IMR-90 (cell line): ENCODE measurements at regions not wholly inside any gene's neighbourhood (a gene's known extent, or its start where the extent isn't known, plus 50 kb on each side); places are given as distances from the start of the nearest gene placed in this dataset.

Experiments used
- ATAC-seq: fragments of 200-7000 bp; cut with Tn5 transposase; 2 replicates; pipeline ENCODE4 v1.9.1; 2020; ENCODE audit warnings: low read depth, mild to moderate bottlenecking, moderate library complexity
- BruUV-seq: library from RNA; stranded (reverse); fragments of 400-500 nt; replicated peaks from 2 replicates; lab custom pipeline; 2021; lab: Mats Ljungman, UMichigan
- CTCF ChIA-PET: fragments of 300-600 bp; formaldehyde crosslinking; extraction: SDS; loops from one replicate; lab custom pipeline; 2021; ENCODE audit warnings: antibody characterized with exemption; lab: Yijun Ruan, JAX
- POLR2A ChIA-PET: fragments of 300-600 bp; sonication (Branson Sonifier 250); formaldehyde crosslinking; loops from one replicate; lab custom pipeline; 2022; ENCODE audit warnings: antibody characterized with exemption; ENCODE audit not compliant: unreplicated experiment; lab: Charles Lee
- DNase-seq: peaks from one replicate; pipeline ENCODE4 v3.0.0; 2013
- H2AFZ ChIP-seq: replicated peaks from 2 replicates; pipeline ENCODE3; 2013; ENCODE audit warnings: low read length, mild to moderate bottlenecking; ENCODE audit not compliant: poor library complexity
- H2AK5ac ChIP-seq: 2 replicates; pipeline ENCODE4 v1.6.1; 2013; ENCODE audit warnings: low read depth, low read length, inconsistent platforms
- H2AK9ac ChIP-seq: replicated peaks from 2 replicates; pipeline ENCODE3; 2013; ENCODE audit warnings: mild to moderate bottlenecking, low read depth, low read length, moderate library complexity; ENCODE audit not compliant: poor library complexity
- H2BK120ac ChIP-seq: 2 replicates; pipeline ENCODE4 v1.6.1; 2013; ENCODE audit warnings: low read depth, low read length, inconsistent platforms
- H2BK15ac ChIP-seq: 3 replicates; pipeline ENCODE4 v1.6.1; 2013; ENCODE audit warnings: low read depth, low read length, inconsistent platforms
- H2BK20ac ChIP-seq: 2 replicates; pipeline ENCODE4 v1.6.1; 2013; ENCODE audit warnings: low read depth, mild to moderate bottlenecking, inconsistent platforms, low read length, moderate library complexity
- H2BK5ac ChIP-seq: 2 replicates; pipeline ENCODE4 v1.6.1; 2013; ENCODE audit warnings: mild to moderate bottlenecking, low read depth, low read length, inconsistent platforms; ENCODE audit not compliant: poor library complexity, severe bottlenecking
- H3K14ac ChIP-seq: replicated peaks from 2 replicates; pipeline ENCODE4 v1.6.1; 2013; ENCODE audit warnings: low read depth, low read length, inconsistent platforms
- H3K18ac ChIP-seq: 2 replicates; pipeline ENCODE4 v1.6.1; 2013; ENCODE audit warnings: low read depth, low read length, control low read depth
- H3K23ac ChIP-seq: 2 replicates; pipeline ENCODE4 v1.6.1; 2013; ENCODE audit warnings: low read depth, low read length, inconsistent platforms
- H3K27ac ChIP-seq: 2 replicates; pipeline ENCODE4 v1.5.1; 2013; ENCODE audit warnings: mild to moderate bottlenecking, control low read depth, low read length; ENCODE audit not compliant: insufficient read depth
- H3K27me3 ChIP-seq: 2 replicates; pipeline ENCODE4 v1.6.1; 2013; ENCODE audit warnings: low read length; ENCODE audit not compliant: control insufficient read depth, insufficient read depth
- H3K36me3 ChIP-seq: 2 replicates; pipeline ENCODE4 v1.6.1; 2013; ENCODE audit warnings: low read length, mixed read lengths; ENCODE audit not compliant: control insufficient read depth, insufficient read depth
- H3K4ac ChIP-seq: 2 replicates; pipeline ENCODE4 v1.6.1; 2013; ENCODE audit warnings: low read depth, low read length, inconsistent platforms
- H3K4me1 ChIP-seq: 2 replicates; pipeline ENCODE4 v1.6.1; 2013; ENCODE audit warnings: low read length, mixed read lengths; ENCODE audit not compliant: control insufficient read depth, insufficient read depth
- H3K4me2 ChIP-seq: 2 replicates; pipeline ENCODE4 v1.6.1; 2013; ENCODE audit warnings: low read depth, mild to moderate bottlenecking, control low read depth, low read length, moderate library complexity
- H3K4me3 ChIP-seq: 2 replicates; pipeline ENCODE4 v1.5.1; 2013; ENCODE audit warnings: low read depth, mild to moderate bottlenecking, control low read depth, low read length, moderate library complexity; ENCODE audit not compliant: insufficient read depth
- H3K56ac ChIP-seq: 2 replicates; pipeline ENCODE4 v1.6.1; 2013; ENCODE audit warnings: low read length, inconsistent platforms; ENCODE audit not compliant: insufficient read depth; ENCODE audit errors: extremely low read depth
- H3K79me1 ChIP-seq, 2 experiments: 2 replicates each; pipeline ENCODE4 v1.6.1; 2013; ENCODE audit warnings: low read length in 2 of 2, inconsistent platforms in 1 of 2, low read depth in 1 of 2
- H3K9ac ChIP-seq: 2 replicates; pipeline ENCODE4 v1.6.1; 2013; ENCODE audit warnings: low read depth, low read length, control low read depth
- H3K9me1 ChIP-seq: 2 replicates; pipeline ENCODE4 v1.6.1; 2013; ENCODE audit warnings: low read length, inconsistent platforms; ENCODE audit not compliant: insufficient read depth
- H3K9me3 ChIP-seq: 2 replicates; pipeline ENCODE4 v1.6.1; 2013; ENCODE audit warnings: low read length; ENCODE audit not compliant: control insufficient read depth, insufficient read depth
- H4K20me1 ChIP-seq: 2 replicates; pipeline ENCODE4 v1.6.1; 2013; ENCODE audit warnings: low read length, inconsistent platforms; ENCODE audit not compliant: insufficient read depth
- H4K5ac ChIP-seq: 2 replicates; pipeline ENCODE4 v1.6.1; 2013; ENCODE audit warnings: mild to moderate bottlenecking, low read depth, low read length, control low read depth
- H4K8ac ChIP-seq, 2 experiments: 2 replicates each; pipeline ENCODE4 v1.6.1; 2013; ENCODE audit warnings: low read depth in 2 of 2, low read length in 2 of 2, control low read depth in 1 of 2, inconsistent platforms in 1 of 2
- H4K91ac ChIP-seq: 2 replicates; pipeline ENCODE4 v1.6.1; 2013; ENCODE audit warnings: low read depth, low read length, inconsistent platforms; ENCODE audit not compliant: insufficient read depth
- BHLHE40 ChIP-seq: fragments of 150-350 bp; IDR thresholded peaks from 2 replicates; pipeline ENCODE4 v1.6.1; 2016; ENCODE audit warnings: mild to moderate bottlenecking, low read depth, low read length
- CEBPB ChIP-seq: IDR thresholded peaks from 2 replicates; pipeline ENCODE4 v1.6.1; 2012; ENCODE audit warnings: low read depth, low read length, improper control_type of control experiment
- CHD1 ChIP-seq: IDR thresholded peaks from 2 replicates; pipeline ENCODE4 v1.6.1; 2012; ENCODE audit warnings: low read depth, low read length, improper control_type of control experiment
- CTCF ChIP-seq: conservative IDR thresholded peaks from 2 replicates; pipeline ENCODE4 v1.5.1; 2012; ENCODE audit warnings: mild to moderate bottlenecking, low read depth, low read length, improper control_type of control experiment
- ELK1 ChIP-seq: fragments of 150-350 bp; IDR thresholded peaks from 2 replicates; pipeline ENCODE4 v1.6.1; 2016; ENCODE audit warnings: low read depth, mild to moderate bottlenecking, low read length, moderate library complexity, borderline replicate concordance
- FOS ChIP-seq: fragments of 150-350 bp; IDR thresholded peaks from 2 replicates; pipeline ENCODE4 v1.6.1; 2016; ENCODE audit warnings: low read depth, low read length
- MAFK ChIP-seq: IDR thresholded peaks from 2 replicates; pipeline ENCODE4 v1.6.1; 2012; ENCODE audit warnings: low read depth, low read length, improper control_type of control experiment
- MAZ ChIP-seq: IDR thresholded peaks from 2 replicates; pipeline ENCODE4 v1.6.1; 2012; ENCODE audit warnings: low read depth, mild to moderate bottlenecking, low read length, improper control_type of control experiment, moderate library complexity, borderline replicate concordance
- MXI1 ChIP-seq: IDR thresholded peaks from 2 replicates; pipeline ENCODE4 v1.6.1; 2012; ENCODE audit warnings: low read depth, mild to moderate bottlenecking, low read length, moderate library complexity, borderline replicate concordance
- NFE2L2 ChIP-seq: fragments of 150-350 bp; IDR thresholded peaks from 2 replicates; pipeline ENCODE4 v1.6.1; 2016; ENCODE audit warnings: low read depth, mild to moderate bottlenecking, low read length
- POLR2A ChIP-seq: IDR thresholded peaks from 2 replicates; pipeline ENCODE4 v1.6.1; 2012; ENCODE audit warnings: mild to moderate bottlenecking, low read depth, low read length
- RAD21 ChIP-seq: IDR thresholded peaks from 2 replicates; pipeline ENCODE4 v1.6.1; 2012; ENCODE audit warnings: low read length, improper control_type of control experiment
- RCOR1 ChIP-seq: IDR thresholded peaks from 2 replicates; pipeline ENCODE4 v1.6.1; 2012; ENCODE audit warnings: mild to moderate bottlenecking, low read length, improper control_type of control experiment; ENCODE audit not compliant: insufficient replicate concordance
- RFX5 ChIP-seq: IDR thresholded peaks from 2 replicates; pipeline ENCODE4 v1.8.0; 2012; ENCODE audit warnings: low read depth, mild to moderate bottlenecking, low read length, moderate library complexity
- SMC3 ChIP-seq: fragments of 150-350 bp; IDR thresholded peaks from 2 replicates; pipeline ENCODE4 v1.6.1; 2016; ENCODE audit warnings: low read depth, mild to moderate bottlenecking, antibody characterized with exemption, low read length, moderate library complexity
- USF2 ChIP-seq: fragments of 150-350 bp; IDR thresholded peaks from 2 replicates; pipeline ENCODE4 v1.6.1; 2017; ENCODE audit warnings: mild to moderate bottlenecking, antibody characterized with exemption, low read length, low read depth
- WGBS, 2 experiments: methylation state at CpG; one replicate each; pipeline versions ENCODE4 v1.1.5 to v1.1.7; 2013; ENCODE audit warnings: missing lambda C conversion rate in 2 of 2; ENCODE audit not compliant: insufficient read length in 1 of 2; ENCODE audit errors: extremely low coverage in 2 of 2; 5-methylcytosine and 5-hydroxymethylcytosine counted together
- dilution Hi-C: fragments of 300-500 bp; cut with HindIII; formaldehyde crosslinking; loops from one replicate; pipeline ENCODE4 v1.14.3; 2018; ENCODE audit warnings: low sequenced_read_pairs; ENCODE audit not compliant: unreplicated experiment
- in situ Hi-C: fragments of 300-500 bp; cut with MboI; formaldehyde crosslinking; loops from 3 replicates; pipeline ENCODE4 v1.14.3; 2019; ENCODE audit warnings: low sequenced_read_pairs, inconsistent platforms, mixed read lengths
- intact Hi-C: fragments of 100-400 bp; cut with micrococcal nuclease; formaldehyde crosslinking; loops from 2 replicates; pipeline ENCODE4 v1.10.0; 2022

GRCh38 chr6:62797190-62797589 is 414.1 kb upstream of the FKBP1C start:
- no peak overlapping the region for H3K9ac ChIP-seq
- no peaks in the 10 kb centered on the region for H3K27me3 ChIP-seq
- H3K23ac ChIP-seq, result no peak overlapping the region
- H3K18ac ChIP-seq, result no peak overlapping the region
- dilution Hi-C loops (no loop called here), intact Hi-C loops (no loop called here), in situ Hi-C loops (no loop called here)
- H3K79me1 ChIP-seq, result no peaks in the 10 kb centered on the region
- H3K27ac ChIP-seq, result no peak overlapping the region
- H3K14ac ChIP-seq, result no peak overlapping the region
- no peak overlapping the region for H3K56ac ChIP-seq
- ATAC-seq, result no peak
- H2BK20ac ChIP-seq, result no peak overlapping the region
- no peak overlapping the region for H2AFZ ChIP-seq
- no peak overlapping the region for H4K91ac ChIP-seq
- no peak overlapping the region for H2BK5ac ChIP-seq
- no peak overlapping the region for H2BK120ac ChIP-seq
- no peak overlapping the region for H3K4me2 ChIP-seq
- DNase-seq, result no peak
- ChIA-PET CTCF (no interaction called here), POLR2A (no interaction called here)
- 67% methylated on average over 3 of the region's 4 CpGs; no CpG with 5 or more reads in 1 of the 2 experiments for WGBS, 2 experiments
- no peak overlapping the region for H2AK5ac ChIP-seq
- no peaks in the 10 kb centered on the region for H4K20me1 ChIP-seq
- H3K9me1 ChIP-seq, result no peaks in the 10 kb centered on the region
- no peak for TF ChIP-seq MXI1
- no peak for TF ChIP-seq CHD1
- no peak for TF ChIP-seq BHLHE40
- TF ChIP-seq NFE2L2, result no peak
- TF ChIP-seq MAZ, result no peak
- no peak for TF ChIP-seq RAD21
- no peak for TF ChIP-seq CTCF
- TF ChIP-seq SMC3, result no peak
- no peak for TF ChIP-seq CEBPB
- no peak for TF ChIP-seq ELK1
- TF ChIP-seq MAFK, result no peak
- TF ChIP-seq RCOR1, result no peak
- no peak for TF ChIP-seq USF2
- TF ChIP-seq RFX5, result no peak
- no peak for TF ChIP-seq FOS
- TF ChIP-seq POLR2A, result no peak
- no peak overlapping the region for H4K5ac ChIP-seq
- H4K8ac ChIP-seq, result no peak overlapping the region
- no peak overlapping the region for H2BK15ac ChIP-seq
- H3K4me3 ChIP-seq, result no peak overlapping the region
- H3K4ac ChIP-seq, result no peak overlapping the region
- no peak overlapping the region for H2AK9ac ChIP-seq
- BruUV-seq, result no TSS peak
- H3K36me3 ChIP-seq, result no peaks in the 10 kb centered on the region
- H3K4me1 ChIP-seq, result no peaks in the 10 kb centered on the region
- peaks cover under 1% of the 10 kb centered on the region; the same call in 1 of the 2 replicates for H3K9me3 ChIP-seq
